Hindlimb muscle (tissue), 1 donor: ENCODE measurements at regions not wholly inside any gene's neighbourhood (a gene's known extent, or its start where the extent isn't known, plus 50 kb on each side); places are given as distances from the start of the nearest gene placed in this dataset.

ENCODE experiments used
- DNase-seq: peaks from one replicate; pipeline ENCODE4 v3.0.0-alpha.2; 2013

DNA sequence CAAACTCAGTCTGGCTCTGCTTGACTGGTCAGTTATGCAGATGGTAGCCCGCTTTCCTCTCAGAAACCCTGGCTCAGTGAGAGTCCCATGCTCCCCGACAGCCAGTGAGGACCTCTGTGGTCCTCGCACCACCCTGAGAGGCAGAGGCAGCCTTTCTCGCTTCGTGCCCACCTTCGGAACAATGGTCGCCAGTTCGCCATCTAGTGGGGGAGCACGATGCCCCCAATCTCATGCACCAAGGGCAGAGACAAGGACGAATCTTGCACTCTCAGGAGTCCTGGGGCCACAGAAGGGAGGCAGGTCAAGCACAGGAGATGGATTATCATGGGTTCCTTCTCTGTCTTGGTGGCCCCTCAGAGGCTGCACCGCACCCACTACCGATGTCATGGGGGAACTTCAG is 75.2 kb downstream of the RHCG start:
- no peak for DNase-seq

DNA sequence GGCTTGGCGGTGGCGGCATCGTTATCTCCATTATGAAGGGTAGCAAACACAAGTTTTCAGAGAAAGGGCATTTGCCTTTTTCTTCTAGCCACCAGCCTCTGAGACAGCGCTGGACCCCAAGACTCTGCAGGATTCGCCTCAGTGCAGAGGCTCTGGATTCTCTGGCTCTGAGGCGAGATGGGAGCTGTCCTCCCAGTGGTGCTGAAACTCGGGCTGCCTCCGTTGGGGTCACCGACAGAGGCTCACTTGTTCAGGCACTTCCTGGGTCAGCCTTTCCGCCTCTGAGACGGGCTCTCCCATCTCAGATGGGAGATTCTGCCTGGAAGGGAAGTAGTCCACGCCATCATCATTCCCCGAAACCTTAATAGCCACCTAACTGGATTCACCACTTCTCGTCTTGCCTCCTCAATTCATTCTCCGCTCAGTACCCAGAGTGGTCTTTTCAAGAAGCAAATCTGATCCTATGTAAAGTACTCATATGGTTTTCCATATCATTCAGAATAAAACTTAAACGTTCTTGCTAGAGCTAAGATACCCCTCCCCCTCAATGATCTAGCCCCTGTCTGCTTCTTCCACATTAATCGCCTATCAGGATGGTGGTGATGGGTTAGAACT is 76.9 kb downstream of the RHCG start:
- peak; percentile 65 for DNase-seq

DNA sequence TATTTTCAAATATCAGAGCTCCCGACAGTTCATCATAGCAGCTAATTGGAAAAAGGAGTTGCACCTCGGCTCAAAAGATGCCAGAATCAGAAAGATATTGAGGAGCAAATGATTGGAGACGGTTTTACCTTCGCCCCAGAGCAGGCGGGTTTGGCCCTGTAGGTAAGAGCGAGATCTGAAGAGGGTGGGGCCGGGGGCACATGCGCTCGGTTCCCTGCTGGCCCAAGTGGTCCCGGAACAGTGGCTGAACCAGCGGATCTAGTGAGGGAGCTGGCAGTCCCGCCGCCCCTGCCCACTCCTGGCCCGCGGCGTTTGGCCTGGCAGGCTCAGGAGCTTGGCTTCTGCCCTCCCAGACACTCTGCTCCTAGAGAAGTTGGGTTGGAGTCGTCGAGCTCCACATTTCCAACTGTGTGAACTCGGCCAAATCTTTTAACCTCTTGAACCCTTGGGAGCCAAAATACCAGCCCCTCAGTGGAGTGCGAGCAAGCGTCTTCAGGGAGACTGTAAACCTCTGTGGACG is 79.1 kb downstream of the RHCG start:
- DNase-seq, result no peak

DNA sequence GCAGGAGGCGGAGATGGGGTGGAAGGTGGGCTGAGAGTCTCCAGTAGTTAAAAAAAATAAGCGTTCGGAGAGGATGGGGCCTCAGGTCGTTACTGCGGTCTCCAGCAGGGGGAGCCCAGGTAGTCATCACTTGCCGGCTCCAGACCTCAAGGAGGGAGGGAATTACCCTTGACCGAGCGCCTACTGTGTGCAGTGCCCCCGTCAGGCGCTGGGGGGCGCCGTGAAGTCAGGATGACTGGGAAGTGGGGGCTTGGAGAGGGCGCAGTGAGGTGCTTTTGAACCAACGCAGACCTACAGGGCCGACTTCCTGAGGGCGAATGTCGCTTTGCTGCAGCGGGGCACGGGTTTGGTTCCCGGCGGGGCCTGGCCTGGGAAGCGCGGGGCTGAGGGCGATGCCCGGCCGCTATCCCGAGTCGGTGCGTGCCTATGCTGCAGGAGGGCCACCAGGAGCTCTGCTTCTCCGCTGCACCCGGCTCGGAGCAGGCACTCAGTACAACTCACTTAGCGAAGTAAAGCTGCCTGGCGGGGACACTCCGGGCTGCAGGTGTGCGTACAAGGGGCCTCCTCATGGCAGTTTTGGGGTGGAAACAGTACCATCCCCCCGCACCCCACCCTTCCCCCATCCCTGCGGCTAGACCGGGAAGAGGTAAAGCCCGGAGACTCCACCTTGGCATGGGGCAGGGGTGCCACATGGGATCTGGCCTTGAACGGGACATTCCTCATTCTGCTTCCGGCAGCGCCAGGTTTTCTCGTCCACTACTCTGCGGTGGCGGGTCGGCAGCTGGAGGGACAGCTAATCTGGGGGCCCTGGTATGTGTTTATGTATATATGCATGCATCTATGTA is 79.8 kb downstream of the RHCG start:
- peak; percentile 26 for DNase-seq

DNA sequence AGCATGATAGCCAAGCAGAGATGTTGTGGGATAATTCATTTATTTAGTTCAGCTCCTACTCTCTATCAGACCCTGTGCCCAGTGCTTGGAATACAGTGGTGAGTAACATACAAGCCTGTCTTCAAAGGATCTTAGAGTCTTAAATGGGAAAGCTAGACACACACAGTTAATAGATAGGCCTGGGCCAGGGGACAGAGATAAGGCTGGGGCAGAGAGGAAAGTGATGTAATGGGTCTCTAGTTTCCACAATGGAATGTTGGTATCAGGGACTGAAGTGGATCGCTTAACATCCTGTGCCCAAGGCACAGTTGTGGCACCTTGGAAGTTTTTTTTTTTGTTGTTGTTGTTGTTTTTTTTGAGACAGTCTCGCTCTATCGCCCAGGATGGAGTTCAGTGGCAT is 79.9 kb upstream of the POLG start:
- no peak for DNase-seq

DNA sequence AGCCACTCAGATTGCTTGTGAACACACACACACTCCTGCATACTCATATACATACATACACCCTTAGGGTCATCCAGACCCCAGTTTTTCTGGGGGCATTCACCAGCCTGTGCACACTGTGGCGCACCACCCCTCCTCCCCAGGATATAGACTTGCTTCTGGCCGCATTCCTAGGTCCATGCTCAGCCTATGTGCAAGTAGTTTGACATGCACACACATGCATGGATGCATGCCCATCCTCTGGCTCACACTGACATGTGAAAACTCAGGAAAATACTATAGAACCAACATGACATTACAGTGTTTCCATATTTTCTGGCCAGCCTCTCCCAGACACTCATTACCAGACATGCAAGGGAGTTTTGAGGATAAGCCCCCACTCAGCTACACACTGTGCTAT is 79.3 kb upstream of the POLG start:
- no peak for DNase-seq

DNA sequence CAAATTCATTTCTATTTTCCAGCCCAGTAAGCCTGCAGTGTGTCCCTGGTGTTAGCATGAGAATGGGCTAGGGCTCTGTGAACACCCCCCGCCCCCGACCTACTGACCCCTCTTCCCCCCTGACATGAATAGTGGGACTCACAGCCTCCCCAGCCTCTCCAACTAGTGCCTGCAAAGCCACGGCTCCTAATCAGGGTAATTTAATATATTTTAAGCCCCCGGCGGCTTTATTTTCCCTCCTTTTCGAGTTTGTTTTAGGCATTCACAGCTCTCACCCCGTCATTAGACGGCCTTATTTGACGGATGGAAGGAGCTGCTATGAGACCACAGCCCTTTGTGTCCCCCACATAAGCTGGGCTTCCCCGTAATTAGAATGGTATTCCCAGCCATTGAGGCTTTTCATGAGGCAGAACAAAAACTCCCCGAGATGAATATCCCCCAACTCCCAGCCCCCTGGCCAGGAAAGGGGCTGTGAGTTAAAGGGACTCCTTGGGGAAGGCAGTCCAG is 78.3 kb upstream of the POLG start:
- DNase-seq, result no peak

DNA sequence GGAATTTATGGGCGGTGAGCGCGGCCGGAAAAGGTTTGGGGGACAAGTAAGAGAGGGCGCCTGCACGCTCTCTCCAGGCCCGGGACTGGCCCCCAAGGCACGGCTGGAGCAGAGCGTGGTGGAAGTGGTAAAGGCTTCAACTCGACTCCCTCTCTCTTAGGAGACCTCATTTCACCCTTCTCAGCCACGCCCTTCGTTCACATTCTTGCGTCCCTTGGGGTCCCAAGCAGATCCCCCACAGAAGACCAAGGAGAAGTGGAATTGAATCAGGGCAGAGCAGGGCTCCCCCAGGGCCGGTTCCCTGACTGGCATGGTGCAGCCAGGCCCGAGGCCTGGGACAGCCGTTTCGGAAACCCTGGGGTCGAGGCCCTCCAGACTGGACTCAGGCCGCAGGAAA is 75.4 kb upstream of the POLG start:
- no peak for DNase-seq

DNA sequence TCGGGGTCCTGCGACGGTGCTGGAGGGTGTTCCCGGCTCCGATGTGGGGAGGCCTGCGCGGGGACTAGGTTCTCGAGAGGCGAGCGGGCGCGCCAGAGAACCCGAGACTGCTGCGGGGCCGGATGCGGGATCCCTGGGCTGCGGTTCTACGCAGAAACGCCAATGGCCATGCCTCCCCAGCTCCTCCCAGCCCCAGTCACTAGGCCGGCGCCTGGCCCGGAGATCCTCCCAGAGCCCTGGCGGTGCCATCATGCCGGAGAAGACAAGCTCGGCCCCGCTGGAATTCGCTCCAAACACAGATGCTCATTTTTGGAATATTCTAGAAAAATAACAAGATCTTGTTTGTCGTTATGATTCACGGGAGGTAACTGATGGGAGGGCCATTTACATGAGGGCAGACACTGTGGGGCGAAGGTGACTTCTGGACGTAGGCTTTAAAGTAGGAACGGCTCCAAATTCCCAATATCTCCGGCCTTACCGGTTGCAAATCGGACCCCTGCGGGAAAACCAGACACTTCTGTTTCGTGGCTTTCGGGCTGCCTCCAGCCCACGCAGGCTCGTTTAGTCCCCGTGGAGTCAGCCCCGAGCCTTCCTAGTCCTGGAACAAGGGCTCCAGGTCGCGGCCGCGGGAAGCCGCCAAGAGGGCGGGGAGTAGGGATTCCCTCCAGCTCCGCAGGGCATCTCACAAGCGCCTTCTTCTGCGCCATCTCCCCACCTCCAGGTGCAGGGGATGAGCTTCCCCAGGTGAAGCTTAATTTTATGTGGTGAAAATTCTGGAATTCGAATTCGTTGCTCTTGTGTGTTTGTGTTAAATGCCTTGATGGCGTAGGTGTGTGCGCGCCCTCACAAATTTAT is 74.8 kb upstream of the POLG start:
- no peak for DNase-seq

DNA sequence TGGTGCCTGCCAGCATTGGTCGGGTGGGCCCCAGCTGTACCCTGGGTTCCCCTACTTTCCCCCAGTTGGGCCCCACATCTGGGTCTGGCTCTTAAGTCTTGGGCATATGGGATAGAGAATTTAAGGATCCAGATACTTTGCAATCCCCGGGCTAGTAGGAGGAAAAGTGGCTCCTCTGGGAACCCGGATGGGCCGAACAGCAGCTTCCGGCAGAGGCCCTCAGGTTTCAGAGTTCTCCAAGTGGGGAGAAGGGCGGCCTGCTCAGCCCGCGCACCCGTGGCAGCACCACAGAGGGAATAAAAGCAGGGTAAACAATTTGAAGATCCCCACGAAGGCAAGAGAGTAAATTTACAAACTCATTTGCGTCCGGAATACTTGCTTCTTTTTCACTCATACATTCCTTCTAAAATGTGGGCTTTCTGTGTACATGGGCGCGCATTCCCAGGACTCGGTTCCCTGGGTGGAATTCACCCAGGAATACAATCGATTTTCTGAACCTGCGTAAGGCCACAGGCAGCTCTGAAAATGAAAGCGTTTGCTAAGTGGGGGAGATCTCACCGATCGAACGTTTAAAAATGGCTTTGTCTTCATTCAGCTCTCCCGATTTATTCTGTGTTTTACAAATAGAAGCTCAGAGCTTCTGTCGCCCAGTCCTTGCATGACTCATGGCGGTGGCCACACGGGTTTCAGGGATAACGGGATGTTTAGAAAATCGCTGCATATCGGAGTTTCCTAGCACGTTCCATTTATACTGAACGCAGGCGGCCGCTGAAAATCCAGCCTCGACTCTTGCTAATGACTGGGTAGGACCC is 74.0 kb upstream of the POLG start:
- no peak for DNase-seq

DNA sequence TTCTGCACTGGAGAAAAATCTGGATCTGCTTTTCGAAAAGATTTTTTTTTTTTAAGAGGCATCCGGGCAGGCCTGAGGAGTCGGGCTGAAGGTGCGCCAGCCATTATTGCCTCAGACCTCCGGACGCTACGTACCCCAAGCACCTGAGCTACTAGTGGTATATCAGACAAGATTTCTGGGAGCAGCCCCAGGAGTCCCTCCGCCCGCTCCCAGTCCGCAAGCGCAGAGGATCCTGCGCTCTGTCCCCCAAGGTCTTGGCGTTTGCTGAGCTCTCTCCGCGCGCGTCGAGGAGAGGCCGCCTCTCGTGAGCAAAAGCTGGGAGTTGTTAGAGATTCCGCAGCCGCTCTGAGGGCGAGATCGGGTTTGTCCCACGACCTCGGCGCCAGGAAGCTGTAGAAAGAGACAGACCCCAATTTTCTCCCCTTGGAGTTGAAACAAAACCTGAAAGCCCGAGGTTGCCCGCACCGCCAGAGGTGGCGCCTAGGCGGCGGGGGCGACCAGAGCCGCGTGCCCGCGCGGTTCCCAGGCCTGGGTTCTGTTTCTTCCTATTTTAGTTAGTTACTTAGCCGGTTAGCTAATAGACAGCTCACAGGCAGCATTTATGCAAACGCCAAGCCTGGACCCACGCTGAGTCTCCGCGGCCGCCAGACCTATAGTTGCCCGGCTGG is 72.5 kb upstream of the POLG start:
- DNase-seq, result no peak

DNA sequence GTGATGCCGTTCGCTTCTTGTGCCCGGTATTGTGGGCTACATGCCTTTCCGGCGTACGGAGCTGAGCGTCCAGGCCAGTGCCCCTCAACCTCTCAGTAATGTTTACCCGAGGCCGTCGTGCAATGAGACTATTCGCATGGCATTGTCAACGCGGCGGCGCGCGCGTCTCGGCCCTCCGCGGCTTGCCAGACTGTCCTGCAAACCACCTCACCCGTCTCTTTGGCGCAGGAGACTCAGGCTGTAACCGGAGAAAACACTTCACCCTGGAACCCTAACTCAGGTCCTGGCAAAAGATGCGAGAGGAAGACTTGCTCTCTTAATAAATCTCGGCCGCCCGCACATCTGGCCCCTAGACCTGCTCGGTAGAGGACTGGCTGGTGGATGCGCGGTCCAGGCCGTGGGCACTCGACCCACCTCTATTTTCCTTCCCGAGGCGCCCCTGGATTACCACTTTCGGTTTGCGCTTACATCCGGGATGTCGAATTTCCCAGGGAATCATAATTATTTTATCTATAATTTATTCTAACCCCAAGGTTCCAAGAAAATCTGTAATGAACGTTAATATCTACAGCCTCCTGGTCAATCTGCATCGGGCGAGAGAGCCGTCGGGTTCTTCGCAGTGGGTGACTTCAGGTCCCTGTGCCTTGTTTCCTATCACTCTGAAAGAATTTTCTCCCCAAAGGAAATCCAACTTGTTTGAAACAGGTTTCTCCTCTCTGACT is 71.8 kb upstream of the POLG start:
- no peak for DNase-seq

DNA sequence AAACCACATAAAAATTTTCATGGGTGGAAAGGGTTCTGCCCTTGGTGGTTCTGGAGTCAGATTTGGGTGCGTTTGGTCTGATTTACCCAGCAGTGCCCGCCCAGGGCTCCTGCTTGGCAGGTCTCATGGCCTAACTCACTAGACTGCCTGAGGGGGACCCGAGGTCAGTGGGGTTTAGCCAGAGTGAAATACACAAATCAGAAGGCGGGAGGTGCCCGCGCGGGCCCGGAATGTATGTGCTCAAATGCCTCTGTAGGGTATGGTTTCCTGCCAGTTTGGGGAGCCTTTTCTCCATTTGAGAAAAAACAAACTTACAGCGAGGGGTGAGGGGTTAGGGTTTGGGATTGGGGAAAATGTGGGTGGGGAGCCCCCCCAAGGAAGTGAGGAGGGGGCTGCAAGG is 70.9 kb upstream of the POLG start:
- DNase-seq, result no peak

DNA sequence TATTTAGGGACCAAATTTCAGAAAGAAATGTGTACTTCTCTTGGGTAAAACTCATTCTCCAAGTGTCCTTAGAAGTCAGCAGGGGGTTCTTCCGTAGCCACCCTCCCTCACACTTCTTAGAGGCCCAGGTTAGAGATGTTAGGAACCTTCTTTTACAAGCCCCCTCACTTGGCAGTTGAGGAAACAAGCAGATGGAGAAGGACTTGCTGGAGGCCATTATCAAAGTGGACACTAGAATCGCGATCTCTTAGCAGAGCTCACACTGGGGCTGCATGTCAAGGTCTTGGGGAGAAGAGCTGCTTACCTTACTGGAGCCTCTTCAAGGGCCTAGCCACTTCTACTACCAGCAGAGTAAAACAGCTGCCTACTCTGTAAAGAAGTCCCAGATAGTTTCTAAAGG is 69.4 kb upstream of the POLG start:
- no peak for DNase-seq

DNA sequence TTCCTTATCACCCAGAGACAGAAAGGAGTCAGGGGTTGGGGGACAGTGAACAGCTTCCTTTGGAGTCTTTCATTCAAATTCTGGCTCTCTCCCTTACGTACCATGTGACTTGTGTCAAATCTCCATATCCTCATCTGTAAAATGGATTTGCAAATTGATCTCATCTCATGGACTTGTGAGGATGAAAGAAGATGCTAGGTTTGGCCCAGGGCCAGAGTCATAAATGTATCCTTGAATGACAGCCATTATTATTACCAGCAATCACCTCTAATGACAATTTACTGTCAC is 67.8 kb upstream of the POLG start:
- DNase-seq, result no peak

DNA sequence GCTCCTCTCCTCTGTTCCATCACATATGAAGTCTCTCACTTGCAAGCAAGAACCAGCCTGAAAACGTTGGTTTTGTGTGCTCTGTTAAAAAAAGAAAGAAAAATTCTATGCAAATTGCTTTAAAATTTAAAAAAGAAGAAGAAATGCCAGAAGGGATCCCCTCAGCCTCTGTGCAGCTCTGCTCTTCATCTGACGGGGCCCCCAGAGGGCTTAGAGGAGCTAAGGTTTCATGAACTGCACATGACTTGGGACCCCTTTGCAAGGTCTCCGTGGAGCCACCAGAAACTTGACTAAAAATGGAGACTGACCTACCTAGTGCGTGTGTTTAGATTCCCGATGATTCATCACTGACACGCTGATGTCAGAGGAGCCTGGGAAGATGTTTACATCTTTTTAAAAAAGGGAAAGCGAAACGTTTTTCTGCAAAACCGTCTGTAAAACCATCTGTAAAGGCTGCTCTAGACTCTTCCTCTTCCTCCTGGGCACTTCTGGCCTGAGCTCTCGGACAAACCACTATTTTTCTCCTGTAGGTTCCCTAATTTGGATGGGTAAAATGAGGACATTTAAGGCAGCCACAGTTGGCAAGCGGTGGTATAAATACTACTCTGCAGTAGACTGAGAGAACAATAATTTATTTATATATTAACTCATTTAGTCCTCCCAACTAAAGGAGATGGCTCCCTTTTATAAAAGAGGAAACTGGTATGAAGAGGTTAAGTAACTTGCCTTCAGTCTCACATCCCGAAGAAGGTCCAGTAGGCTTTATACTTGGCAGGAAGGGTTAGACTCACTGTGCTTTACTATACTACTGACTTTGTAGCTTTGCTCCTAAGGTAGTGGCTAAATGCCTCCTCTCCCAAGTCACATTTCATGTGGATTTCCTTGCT is 67.2 kb upstream of the POLG start:
- DNase-seq, result no peak

DNA sequence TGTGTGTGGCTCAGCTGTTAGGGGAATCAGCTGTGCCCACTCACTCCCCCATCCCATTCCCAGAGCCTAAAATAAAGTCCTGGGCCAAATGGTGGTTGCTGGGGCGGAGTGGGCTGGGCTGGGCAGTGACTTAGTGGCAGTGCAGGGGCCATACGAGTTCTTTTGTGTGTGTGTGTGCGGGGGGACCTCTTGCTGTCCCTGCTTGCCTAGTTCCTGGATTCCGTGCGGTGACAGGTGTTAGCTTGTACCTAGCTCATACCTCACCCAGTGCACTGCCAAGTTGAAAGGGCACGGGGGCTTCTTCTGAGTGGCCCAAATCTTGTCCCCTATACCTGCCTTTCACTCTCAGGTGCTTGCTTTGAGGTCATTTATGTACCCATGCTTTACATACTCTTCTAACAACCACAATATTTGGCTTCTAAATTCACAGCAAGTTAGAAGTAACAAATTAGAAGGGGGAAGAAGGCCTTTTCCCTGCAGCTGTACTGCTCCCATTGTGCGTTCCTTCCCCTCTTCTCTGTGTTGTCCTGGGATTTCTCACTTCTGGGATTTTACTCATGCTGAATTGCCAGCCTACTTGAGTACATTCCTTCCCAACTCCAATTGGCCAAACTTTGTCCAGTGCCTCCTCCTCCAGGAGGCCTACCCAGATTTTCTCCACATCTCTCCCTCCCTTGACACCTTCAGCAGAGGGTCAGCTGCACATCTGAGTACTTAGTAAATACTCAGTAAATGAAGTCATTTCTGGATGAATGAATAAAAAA is 66.3 kb upstream of the POLG start:
- DNase-seq, result no peak

DNA sequence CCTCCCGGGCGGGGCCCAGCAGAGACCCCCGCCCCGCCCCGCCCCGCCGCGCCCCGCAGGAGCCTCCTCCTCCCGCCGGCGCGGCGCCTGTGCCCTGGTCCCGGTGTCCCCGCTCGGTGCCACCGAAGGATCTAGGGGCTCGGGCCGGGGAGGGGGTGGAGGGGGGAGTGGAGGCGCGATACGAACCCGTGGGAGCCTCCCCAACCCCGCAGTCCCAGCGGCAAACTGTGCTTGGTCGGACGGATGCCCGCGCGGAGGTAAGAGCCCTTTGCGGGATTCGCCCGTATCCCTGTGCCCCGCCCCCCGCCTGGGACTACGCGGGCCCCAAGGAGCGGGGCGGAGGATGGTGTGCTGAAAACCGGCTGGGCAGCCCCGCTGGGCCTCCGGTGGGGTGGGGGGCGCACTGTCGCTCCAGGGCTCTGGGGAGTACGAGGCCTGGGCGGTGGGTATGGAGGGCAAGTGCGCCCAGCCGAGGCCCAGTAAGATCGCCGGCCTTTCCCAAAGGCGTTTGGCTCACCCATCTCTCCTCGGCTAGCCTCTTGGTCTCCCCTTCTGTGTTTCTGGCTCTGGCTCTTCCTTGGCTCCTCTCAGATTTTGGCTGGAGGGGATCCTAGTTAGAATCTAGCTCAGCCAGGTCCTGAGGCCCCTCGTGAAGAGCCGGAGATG is 65.6 kb upstream of the POLG start:
- DNase-seq, result no peak
